SK-N-SH (cell line): ENCODE measurements at regions not wholly inside any gene's neighbourhood (a gene's known extent, or its start where the extent isn't known, plus 50 kb on each side); places are given as distances from the start of the nearest gene placed in this dataset.

Experiments used
- CHD2 ChIP-seq: fragments of 150-350 bp; IDR thresholded peaks from 2 replicates; pipeline ENCODE4 v1.6.1; 2018; ENCODE audit warnings: low read length; ENCODE audit not compliant: partially characterized antibody
- ELF1 ChIP-seq: IDR thresholded peaks from 2 replicates; pipeline ENCODE4 v1.4.0; 2012
- EP300 ChIP-seq, 2 experiments: IDR thresholded peaks; 2 replicates each; pipeline versions ENCODE4 v1.4.0 to v1.6.1; 2012; ENCODE audit warnings: borderline replicate concordance in 1 of 2, low read depth in 1 of 2, low read length in 1 of 2
- EZH2phosphoT487 ChIP-seq: fragments of 200-600 bp; sonication (generic); IDR thresholded peaks from 2 replicates; pipeline ENCODE4 v1.6.1; 2017; ENCODE audit warnings: low read depth, mixed run types, mild to moderate bottlenecking, antibody characterized with exemption, moderate library complexity, borderline replicate concordance
- FOXM1 ChIP-seq: IDR thresholded peaks from 2 replicates; pipeline ENCODE4 v1.4.0; 2012; ENCODE audit warnings: low read depth, mild to moderate bottlenecking
- JUND ChIP-seq: IDR thresholded peaks from 2 replicates; pipeline ENCODE4 v1.4.0; 2012
- MXI1 ChIP-seq: IDR thresholded peaks from 2 replicates; pipeline ENCODE4 v1.6.1; 2012; ENCODE audit warnings: mild to moderate bottlenecking, low read depth, low read length, improper control_type of control experiment
- POLR2AphosphoS5 ChIP-seq: IDR thresholded peaks from 2 replicates; pipeline ENCODE4 v1.6.1; 2012; ENCODE audit warnings: low read depth, low read length
- SIN3A ChIP-seq: IDR thresholded peaks from 2 replicates; pipeline ENCODE4 v1.6.1; 2012; ENCODE audit warnings: low read depth, mild to moderate bottlenecking, low read length, moderate library complexity, borderline replicate concordance
- TAF1 ChIP-seq: IDR thresholded peaks from 2 replicates; pipeline ENCODE4 v1.6.1; 2012; ENCODE audit warnings: low read depth, mild to moderate bottlenecking, low read length, moderate library complexity, borderline replicate concordance
- YY1 ChIP-seq: IDR thresholded peaks from 2 replicates; pipeline ENCODE4 v1.4.0; 2012; ENCODE audit warnings: low read depth, mild to moderate bottlenecking
- TF ChIP-seq, protein P1 (sequence below): fragments of 200-600 bp; sonication (generic); IDR thresholded peaks from 2 replicates; pipeline ENCODE4 v1.6.1; 2017; ENCODE audit warnings: antibody characterized with exemption, mild to moderate bottlenecking, moderate library complexity
- TF ChIP-seq, protein P2 (sequence below): IDR thresholded peaks from 2 replicates; pipeline ENCODE4 v1.6.1; 2012; ENCODE audit warnings: mild to moderate bottlenecking, low read depth, low read length, moderate library complexity

DNA sequence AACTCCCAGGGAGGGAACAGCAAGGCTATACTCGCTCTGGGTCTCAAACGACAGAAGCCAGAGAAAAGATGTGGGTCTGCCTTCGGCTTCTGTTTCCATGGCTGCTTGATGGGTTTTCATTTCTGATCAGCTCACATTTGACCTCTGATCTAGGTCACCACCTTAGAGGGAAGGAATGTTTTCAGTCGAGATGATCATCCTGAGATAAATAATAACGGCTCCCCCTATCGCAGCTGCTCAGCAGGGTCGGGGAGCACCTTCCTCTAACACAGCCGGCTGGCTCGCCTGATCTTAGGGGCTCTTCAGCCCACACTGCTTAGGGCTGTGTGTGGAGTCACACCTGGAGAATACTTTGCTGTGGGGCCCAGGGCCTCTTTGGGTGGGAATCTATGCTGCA is 53.1 kb upstream of the ZNF648 start:
- TF ChIP-seq TAF1 (no peak), CHD2 (no peak), POLR2AphosphoS5 (no peak), FOXM1 (no peak), YY1 (no peak), ELF1 (no peak), JUND (no peak), EP300 (IDR thresholded peaks at IDR 0.05; ENCODE audit: borderline replicate concordance in 1 of 2, low read depth in 1 of 2, low read length in 1 of 2) (no peak), MXI1 (no peak), EZH2phosphoT487 (no peak), SIN3A (no peak)
- TF ChIP-seq, protein P1, sequence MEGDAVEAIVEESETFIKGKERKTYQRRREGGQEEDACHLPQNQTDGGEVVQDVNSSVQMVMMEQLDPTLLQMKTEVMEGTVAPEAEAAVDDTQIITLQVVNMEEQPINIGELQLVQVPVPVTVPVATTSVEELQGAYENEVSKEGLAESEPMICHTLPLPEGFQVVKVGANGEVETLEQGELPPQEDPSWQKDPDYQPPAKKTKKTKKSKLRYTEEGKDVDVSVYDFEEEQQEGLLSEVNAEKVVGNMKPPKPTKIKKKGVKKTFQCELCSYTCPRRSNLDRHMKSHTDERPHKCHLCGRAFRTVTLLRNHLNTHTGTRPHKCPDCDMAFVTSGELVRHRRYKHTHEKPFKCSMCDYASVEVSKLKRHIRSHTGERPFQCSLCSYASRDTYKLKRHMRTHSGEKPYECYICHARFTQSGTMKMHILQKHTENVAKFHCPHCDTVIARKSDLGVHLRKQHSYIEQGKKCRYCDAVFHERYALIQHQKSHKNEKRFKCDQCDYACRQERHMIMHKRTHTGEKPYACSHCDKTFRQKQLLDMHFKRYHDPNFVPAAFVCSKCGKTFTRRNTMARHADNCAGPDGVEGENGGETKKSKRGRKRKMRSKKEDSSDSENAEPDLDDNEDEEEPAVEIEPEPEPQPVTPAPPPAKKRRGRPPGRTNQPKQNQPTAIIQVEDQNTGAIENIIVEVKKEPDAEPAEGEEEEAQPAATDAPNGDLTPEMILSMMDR = no peak
- TF ChIP-seq, protein P2, sequence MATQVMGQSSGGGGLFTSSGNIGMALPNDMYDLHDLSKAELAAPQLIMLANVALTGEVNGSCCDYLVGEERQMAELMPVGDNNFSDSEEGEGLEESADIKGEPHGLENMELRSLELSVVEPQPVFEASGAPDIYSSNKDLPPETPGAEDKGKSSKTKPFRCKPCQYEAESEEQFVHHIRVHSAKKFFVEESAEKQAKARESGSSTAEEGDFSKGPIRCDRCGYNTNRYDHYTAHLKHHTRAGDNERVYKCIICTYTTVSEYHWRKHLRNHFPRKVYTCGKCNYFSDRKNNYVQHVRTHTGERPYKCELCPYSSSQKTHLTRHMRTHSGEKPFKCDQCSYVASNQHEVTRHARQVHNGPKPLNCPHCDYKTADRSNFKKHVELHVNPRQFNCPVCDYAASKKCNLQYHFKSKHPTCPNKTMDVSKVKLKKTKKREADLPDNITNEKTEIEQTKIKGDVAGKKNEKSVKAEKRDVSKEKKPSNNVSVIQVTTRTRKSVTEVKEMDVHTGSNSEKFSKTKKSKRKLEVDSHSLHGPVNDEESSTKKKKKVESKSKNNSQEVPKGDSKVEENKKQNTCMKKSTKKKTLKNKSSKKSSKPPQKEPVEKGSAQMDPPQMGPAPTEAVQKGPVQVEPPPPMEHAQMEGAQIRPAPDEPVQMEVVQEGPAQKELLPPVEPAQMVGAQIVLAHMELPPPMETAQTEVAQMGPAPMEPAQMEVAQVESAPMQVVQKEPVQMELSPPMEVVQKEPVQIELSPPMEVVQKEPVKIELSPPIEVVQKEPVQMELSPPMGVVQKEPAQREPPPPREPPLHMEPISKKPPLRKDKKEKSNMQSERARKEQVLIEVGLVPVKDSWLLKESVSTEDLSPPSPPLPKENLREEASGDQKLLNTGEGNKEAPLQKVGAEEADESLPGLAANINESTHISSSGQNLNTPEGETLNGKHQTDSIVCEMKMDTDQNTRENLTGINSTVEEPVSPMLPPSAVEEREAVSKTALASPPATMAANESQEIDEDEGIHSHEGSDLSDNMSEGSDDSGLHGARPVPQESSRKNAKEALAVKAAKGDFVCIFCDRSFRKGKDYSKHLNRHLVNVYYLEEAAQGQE = no peak
